Heart right ventricle (tissue), 16 donors: ENCODE measurements at regions not wholly inside any gene's neighbourhood (a gene's known extent, or its start where the extent isn't known, plus 50 kb on each side); places are given as distances from the start of the nearest gene placed in this dataset.

Source experiments
- ATAC-seq, 8 donors: fragments of 200-7000 bp; cut with Tn5 transposase; one replicate each; pipeline ENCODE4 v1.9.1; 2020; ENCODE audit warnings: mild to moderate bottlenecking in 8 of 8, moderate library complexity in 8 of 8, moderate number of reproducible peaks in 1 of 8
- DNase-seq, 2 donors: peaks; one replicate each; pipeline ENCODE4 v3.0.0-alpha.2; 2020
- H3K27ac ChIP-seq, 10 donors: fragments of 200-600 bp; sonication (generic) in 2 of 10; one replicate each; pipeline versions ENCODE4 v1.5.0 to v1.8.0; 2020 to 2022; ENCODE audit warnings: mild to moderate bottlenecking in 3 of 10
- H3K27me3 ChIP-seq, 7 donors: fragments of 200-600 bp; one replicate each; pipeline ENCODE4 v1.8.0; 2021 to 2022; ENCODE audit warnings: mild to moderate bottlenecking in 2 of 7
- H3K36me3 ChIP-seq, 9 donors: fragments of 200-600 bp; sonication (generic) in 1 of 9; one replicate each; pipeline versions ENCODE4 v1.5.0 to v1.8.0; 2020 to 2022; ENCODE audit warnings: mild to moderate bottlenecking in 2 of 9
- H3K4me1 ChIP-seq, 9 donors: fragments of 200-600 bp; sonication (generic) in 1 of 9; one replicate each; pipeline versions ENCODE4 v1.5.0 to v1.8.0; 2020 to 2022; ENCODE audit warnings: mild to moderate bottlenecking in 4 of 9
- H3K4me3 ChIP-seq, 10 donors: fragments of 200-600 bp; sonication (generic) in 2 of 10; one replicate each; pipeline versions ENCODE4 v1.5.0 to v1.8.0; 2020 to 2022; ENCODE audit warnings: mild to moderate bottlenecking in 7 of 10, moderate library complexity in 2 of 10
- H3K9me3 ChIP-seq, 11 donors: fragments of 200-600 bp in 10 of 11; sonication (generic) in 2 of 11; one replicate each; pipeline versions ENCODE4 v1.5.0 to v1.8.0; 2013 to 2022; ENCODE audit warnings: mild to moderate bottlenecking in 2 of 11, control low read depth in 1 of 11, moderate library complexity in 1 of 11
- WGBS, 2 donors: extraction: QIAGEN DNeasy Blood & Tissue Kit; methylation state at CpG; one replicate each; pipeline ENCODE4 v1.1.7; 2013; ENCODE audit warnings: inconsistent platforms in 1 of 2; 5-methylcytosine and 5-hydroxymethylcytosine counted together
- intact Hi-C, 10 donors: fragments of 100-400 bp; cut with DNase I; formaldehyde crosslinking; loops; one replicate each; pipeline versions ENCODE4 v1.11.1 to v1.14.2; 2022
- TF ChIP-seq, protein P1 (sequence below), 9 donors: fragments of 200-600 bp; sonication (generic) in 2 of 9; IDR thresholded peaks; one replicate each; pipeline versions ENCODE4 v1.5.0 to v1.8.0; 2021 to 2022; ENCODE audit warnings: antibody characterized with exemption in 9 of 9, mild to moderate bottlenecking in 5 of 9, moderate library complexity in 1 of 9
- donor health status: Arrhythmogenic right ventricular cardiomyopathy.
- donor health status: ischemic (EF 13 %, LVEDD 7.1; RV severe dilation, severe dysfunction).
- donor health status: healthy with polysubstance abuse.
- donor health status: DM: no; HTN: yes; CAD: no.
- donor health status: DM: no; HTN: no; CAD: no.
- donor health status: ischemic (EF 25% LVEDD 6.9; RV normal size, moderate dysfunction).
- donor health status: ischemic (EF 25% LVEDD 5.7; RV mildly dilated, moderate dysfunction).
- donor health status: healthy.
- donor health status: DM: yes; HTN: yes; CAD: no.
- donor health status: Ischemic cardiomyopathy.
- donor health status: ischemic (EF 35%, LVEDD 5.7; RV mildly dilated, moderate dysfunction).
- donor health status: nonischemic (EF 11% LVEDD 7.7; RV severe dilation, severe dysfunction).
- donor health status: DM: yes; HTN: yes; CAD: no.
- donor health status: PGD.
- donor health status: ischemic (EF 29% LVEDD 5.4; RV normal size, mild dysfunction).
- donor health status: nonischemic (EF 23%, LVEDD 6.1; RV moderate dilation, normal function).

DNA sequence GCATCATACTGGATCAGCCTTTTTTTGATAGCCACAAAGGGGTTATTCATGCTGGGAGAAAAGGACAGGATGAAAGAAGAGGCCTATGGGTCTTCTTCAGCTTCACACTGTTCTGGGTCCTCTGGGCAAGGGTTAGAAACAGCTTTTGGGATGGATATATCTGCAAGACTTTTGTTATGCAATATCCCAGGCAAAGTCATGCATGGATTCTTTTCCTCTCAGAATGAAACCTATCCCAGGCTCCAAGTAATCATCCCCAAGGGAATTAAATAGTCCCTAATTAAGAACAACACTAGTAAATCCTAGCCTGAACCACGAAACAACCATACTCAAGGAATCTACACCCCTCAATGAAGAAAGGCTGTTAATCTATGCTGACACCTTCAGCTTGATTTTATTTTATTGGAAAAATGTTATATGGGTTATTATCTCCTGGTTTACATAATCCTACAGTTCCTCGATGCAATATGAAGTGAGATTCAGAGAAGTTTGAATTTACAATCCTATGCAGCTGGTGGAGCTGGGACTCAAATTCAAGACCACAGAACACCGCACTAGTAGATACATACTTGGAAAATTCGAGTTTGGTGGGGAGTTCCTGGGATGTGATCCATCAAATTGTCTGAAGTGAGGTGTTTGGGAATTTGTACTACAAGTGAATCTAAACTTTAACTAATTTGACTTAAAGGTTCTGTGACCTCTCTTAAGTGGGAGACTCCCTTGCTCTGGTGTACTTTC is 338.6 kb downstream of the TBX15 start:
- intact Hi-C loops = no loop called here

DNA sequence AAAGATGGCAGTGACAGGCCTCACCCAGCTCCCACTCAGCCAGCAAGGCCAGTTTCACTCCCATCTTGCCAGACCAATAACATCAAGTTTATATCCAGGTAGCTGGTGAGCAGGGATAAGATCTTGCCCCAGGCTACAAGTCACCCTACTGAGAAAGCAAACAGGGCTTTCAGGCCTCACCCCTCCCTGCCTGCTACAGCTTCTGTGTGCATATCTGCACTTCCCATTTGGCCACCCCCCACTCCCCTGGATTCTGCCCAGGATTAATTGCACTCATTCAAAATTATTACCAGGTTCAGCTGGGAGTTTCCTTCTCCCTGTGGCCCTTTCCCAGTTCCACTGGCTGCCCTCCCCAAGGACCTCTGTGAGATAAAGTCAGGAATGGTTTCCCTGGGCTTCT is 352.1 kb downstream of the TBX15 start:
- H3K27ac ChIP-seq = no peak overlapping the region
- TF ChIP-seq, protein P1, sequence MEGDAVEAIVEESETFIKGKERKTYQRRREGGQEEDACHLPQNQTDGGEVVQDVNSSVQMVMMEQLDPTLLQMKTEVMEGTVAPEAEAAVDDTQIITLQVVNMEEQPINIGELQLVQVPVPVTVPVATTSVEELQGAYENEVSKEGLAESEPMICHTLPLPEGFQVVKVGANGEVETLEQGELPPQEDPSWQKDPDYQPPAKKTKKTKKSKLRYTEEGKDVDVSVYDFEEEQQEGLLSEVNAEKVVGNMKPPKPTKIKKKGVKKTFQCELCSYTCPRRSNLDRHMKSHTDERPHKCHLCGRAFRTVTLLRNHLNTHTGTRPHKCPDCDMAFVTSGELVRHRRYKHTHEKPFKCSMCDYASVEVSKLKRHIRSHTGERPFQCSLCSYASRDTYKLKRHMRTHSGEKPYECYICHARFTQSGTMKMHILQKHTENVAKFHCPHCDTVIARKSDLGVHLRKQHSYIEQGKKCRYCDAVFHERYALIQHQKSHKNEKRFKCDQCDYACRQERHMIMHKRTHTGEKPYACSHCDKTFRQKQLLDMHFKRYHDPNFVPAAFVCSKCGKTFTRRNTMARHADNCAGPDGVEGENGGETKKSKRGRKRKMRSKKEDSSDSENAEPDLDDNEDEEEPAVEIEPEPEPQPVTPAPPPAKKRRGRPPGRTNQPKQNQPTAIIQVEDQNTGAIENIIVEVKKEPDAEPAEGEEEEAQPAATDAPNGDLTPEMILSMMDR (IDR thresholded peaks at IDR 0.05) = no peak
- H3K36me3 ChIP-seq = no peaks in the 10 kb centered on the region
- H3K4me1 ChIP-seq = no peaks in the 10 kb centered on the region
- ATAC-seq (no peak), DNase-seq (no peak)
- H3K4me3 ChIP-seq = no peak overlapping the region
- peaks cover 0 to 11% (median 0%) of the 10 kb centered on the region in 11 donors for H3K9me3 ChIP-seq
- no peaks in the 10 kb centered on the region for H3K27me3 ChIP-seq
- intact Hi-C loops = no loop called here

More for the DNA sequence above, 338.6 kb downstream of the TBX15 start:
- no peaks in the 10 kb centered on the region for H3K9me3 ChIP-seq
- no peak overlapping the region for H3K4me3 ChIP-seq
- peak overlapping the region in 1 of 10 donors; percentile 29 for H3K27ac ChIP-seq
- H3K4me1 ChIP-seq = peaks cover 0 to 10% (median 0%) of the 10 kb centered on the region in 9 donors
- no peaks in the 10 kb centered on the region for H3K36me3 ChIP-seq
- 44 to 52% methylated on average over 4 of the region's 4 CpGs for WGBS, 2 donors
- ATAC-seq = no peak
- no peak for DNase-seq
- H3K27me3 ChIP-seq = no peaks in the 10 kb centered on the region
- TF ChIP-seq, protein P1 (IDR thresholded peaks at IDR 0.05) = no peak

DNA sequence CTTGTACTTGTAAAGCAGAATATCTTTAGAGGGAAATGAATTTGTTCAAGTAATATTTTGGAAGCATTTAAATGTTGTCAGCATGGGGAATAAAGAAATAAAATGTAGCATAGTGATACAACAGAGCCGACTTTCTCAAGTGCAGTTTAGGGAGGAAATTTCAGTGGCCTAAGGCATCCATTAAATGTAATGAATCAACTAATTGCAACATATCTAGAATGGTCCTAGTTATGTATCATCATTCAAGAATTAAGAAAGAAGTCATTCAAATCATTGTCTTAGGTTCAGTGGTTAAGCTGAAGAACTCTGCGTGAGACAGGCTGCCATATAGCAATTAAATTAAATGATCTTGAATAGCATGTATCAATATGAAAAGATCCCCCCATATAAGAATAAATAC is 360.7 kb downstream of the TBX15 start:
- DNase-seq = no peak
- no peaks in the 10 kb centered on the region for H3K36me3 ChIP-seq
- no peaks in the 10 kb centered on the region for H3K9me3 ChIP-seq
- intact Hi-C loops = no loop called here
- TF ChIP-seq, protein P1 (IDR thresholded peaks at IDR 0.05) = no peak
- no peak overlapping the region for H3K4me3 ChIP-seq
- H3K27me3 ChIP-seq = no peaks in the 10 kb centered on the region
- WGBS, 2 donors = 78 to 91% methylated on average over 2 of the region's 2 CpGs
- ATAC-seq = no peak
- no peaks in the 10 kb centered on the region for H3K4me1 ChIP-seq
- H3K27ac ChIP-seq = no peak overlapping the region

DNA sequence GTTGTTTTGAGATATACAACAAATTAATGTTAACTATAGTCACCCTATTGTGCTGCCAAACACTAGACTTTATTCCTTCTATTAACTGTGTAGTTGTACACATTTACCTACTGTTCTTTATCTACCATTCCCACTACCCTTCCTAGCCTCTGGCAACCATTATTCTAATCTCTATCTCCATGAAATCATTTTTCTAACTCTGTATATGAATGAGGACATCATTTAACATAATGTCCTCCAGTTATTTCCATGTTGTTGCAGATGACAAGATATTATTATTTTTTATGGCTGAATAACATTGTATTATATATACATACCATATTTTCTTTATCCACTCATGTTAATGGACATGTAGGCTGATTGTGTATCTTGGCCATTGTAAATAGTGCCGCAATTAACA is 366.3 kb downstream of the TBX15 start:
- no peak for ATAC-seq
- Histone ChIP-seq H3K9me3 (peaks cover 0 to 20% (median 0%) of the 10 kb centered on the region in 11 donors), H3K27me3 (no peaks in the 10 kb centered on the region), H3K4me3 (no peak overlapping the region), H3K4me1 (no peaks in the 10 kb centered on the region), H3K36me3 (no peaks in the 10 kb centered on the region), H3K27ac (no peak overlapping the region)
- TF ChIP-seq, protein P1 (IDR thresholded peaks at IDR 0.05) = no peak
- intact Hi-C loops = no loop called here
- WGBS, 2 donors = 80 to 91% methylated on average over 1 of the region's 1 CpG
- DNase-seq = no peak
